Natural killer cell treated with Interleukin-12 subunit alpha and Interleukin-12 subunit beta and Interleukin-15 and Interleukin-18, amount 100 ng/mL, for 72 hours (primary cell): ENCODE measurements at regions not wholly inside any gene's neighbourhood (a gene's known extent, or its start where the extent isn't known, plus 50 kb on each side); places are given as distances from the start of the nearest gene placed in this dataset.

Experiments
- ATAC-seq, 2 donors: fragments of 150-1000 bp; cut with Tn5 transposase in 1 of 2; sonication (Bioruptor Pico), chemical (Tn5 transposase) in 1 of 2; 2 replicates each; pipeline ENCODE4 v1.10.0; 2021
- DNase-seq: peaks from one replicate; pipeline ENCODE4 v3.0.0; 2022; ENCODE audit warnings: low spot score
- H3K27ac Mint-ChIP-seq, 2 donors: 1 replicate in 1 of 2; 2 replicates in 1 of 2; pipeline ENCODE4 v1.8.0; 2022; ENCODE audit warnings: mixed read lengths in 2 of 2, mild to moderate bottlenecking in 1 of 2, moderate library complexity in 1 of 2
- H3K27me3 Mint-ChIP-seq, 2 donors: 1 replicate in 1 of 2; 2 replicates in 1 of 2; pipeline ENCODE4 v1.8.0; 2022; ENCODE audit warnings: mixed read lengths in 2 of 2
- H3K36me3 Mint-ChIP-seq: one replicate; pipeline ENCODE4 v1.8.0; 2022; ENCODE audit warnings: mixed read lengths
- H3K4me1 Mint-ChIP-seq, 2 donors: 1 replicate in 1 of 2; 2 replicates in 1 of 2; pipeline ENCODE4 v1.8.0; 2022; ENCODE audit warnings: low read depth in 2 of 2, mixed read lengths in 2 of 2, mild to moderate bottlenecking in 1 of 2
- H3K4me3 Mint-ChIP-seq: one replicate; pipeline ENCODE4 v1.8.0; 2022; ENCODE audit warnings: mixed read lengths
- H3K9me3 Mint-ChIP-seq: 2 replicates; pipeline ENCODE4 v1.8.0; 2022; ENCODE audit warnings: mixed read lengths

DNA sequence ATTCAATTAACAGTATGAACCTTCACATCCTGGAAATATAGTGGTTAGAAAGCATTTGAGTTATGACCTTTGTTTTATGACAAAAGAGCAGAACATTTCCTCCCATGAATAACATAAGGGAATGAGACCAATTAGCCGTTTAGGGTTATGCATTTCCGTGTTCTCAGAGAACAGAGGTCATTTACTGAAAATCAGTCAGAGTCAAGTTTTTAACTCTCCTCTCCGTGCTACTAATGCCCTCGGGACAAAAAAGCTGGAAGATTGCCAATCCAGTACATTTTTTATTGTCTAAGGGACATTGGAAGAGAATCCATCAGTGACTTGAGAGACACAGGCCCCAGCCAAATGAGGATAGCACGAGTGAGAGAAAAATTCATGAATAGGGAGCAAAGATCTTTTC is 632.7 kb downstream of the RFPL4B start:
- H3K4me3 Mint-ChIP-seq: no peak overlapping the region
- no peaks in the 10 kb centered on the region for H3K4me1 Mint-ChIP-seq
- no peaks in the 10 kb centered on the region for H3K36me3 Mint-ChIP-seq
- H3K27ac Mint-ChIP-seq: no peak overlapping the region
- peaks cover 8% of the 10 kb centered on the region for H3K9me3 Mint-ChIP-seq
- DNase-seq: no peak
- no peaks in the 10 kb centered on the region for H3K27me3 Mint-ChIP-seq
- ATAC-seq: no peak

- Mint-ChIP-seq H3K27ac (no peak overlapping the region), H3K9me3 (peaks cover 3% of the 10 kb centered on the region), H3K4me1 (no peaks in the 10 kb centered on the region), H3K27me3 (no peaks in the 10 kb centered on the region), H3K36me3 (no peaks in the 10 kb centered on the region), H3K4me3 (no peak overlapping the region)
- DNase-seq: no peak
- no peak for ATAC-seq
Measured at GRCh38 chr6:112980676-112981075, 633.5 kb downstream of the RFPL4B start.

DNA sequence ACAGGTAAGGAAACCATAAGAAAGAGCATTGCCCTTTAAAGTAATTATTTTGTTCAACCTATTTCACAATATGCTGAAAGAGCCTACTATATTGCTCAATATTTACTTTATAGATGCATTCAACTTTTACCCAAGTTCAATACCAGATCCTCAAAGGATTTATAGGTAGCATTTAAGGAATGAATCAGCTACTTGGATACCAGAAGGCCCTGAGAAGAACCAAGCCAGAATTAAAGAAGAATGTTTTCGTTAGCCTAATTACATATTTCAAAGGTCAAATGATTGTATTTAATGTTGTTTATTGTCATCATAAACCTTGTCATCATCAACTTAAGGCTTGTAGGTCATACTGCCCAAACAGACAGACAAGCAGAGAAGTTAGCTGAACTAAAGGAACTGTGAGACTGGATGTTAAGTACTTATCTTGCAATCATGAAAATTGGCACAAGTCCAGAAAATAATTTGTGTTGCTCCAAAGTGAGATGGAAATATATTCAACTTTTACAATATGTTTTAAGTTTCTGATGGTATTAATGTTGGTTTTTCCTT is 636.7 kb downstream of the RFPL4B start:
- DNase-seq: no peak

GRCh38 chr6:112984899-112985298 is 637.8 kb downstream of the RFPL4B start:
- Mint-ChIP-seq H3K27ac (no peak overlapping the region), H3K36me3 (no peaks in the 10 kb centered on the region), H3K27me3 (no peaks in the 10 kb centered on the region), H3K4me3 (no peak overlapping the region), H3K4me1 (no peaks in the 10 kb centered on the region), H3K9me3 (peaks cover 6% of the 10 kb centered on the region)
- ATAC-seq: no peak
- no peak for DNase-seq

More for the DNA sequence above, 636.7 kb downstream of the RFPL4B start:
- H3K4me1 Mint-ChIP-seq: no peaks in the 10 kb centered on the region
- no peak overlapping the region for H3K27ac Mint-ChIP-seq
- peaks cover 5% of the 10 kb centered on the region for H3K9me3 Mint-ChIP-seq
- H3K36me3 Mint-ChIP-seq: no peaks in the 10 kb centered on the region
- no peaks in the 10 kb centered on the region for H3K27me3 Mint-ChIP-seq
- ATAC-seq: no peak
- H3K4me3 Mint-ChIP-seq: no peak overlapping the region

- Mint-ChIP-seq H3K4me1 (no peaks in the 10 kb centered on the region), H3K27me3 (no peaks in the 10 kb centered on the region), H3K4me3 (no peak overlapping the region), H3K27ac (no peak overlapping the region), H3K36me3 (no peaks in the 10 kb centered on the region), H3K9me3 (peaks cover 11% of the 10 kb centered on the region)
- ATAC-seq (no peak), DNase-seq (no peak)
Measured at GRCh38 chr6:112986321-112986720, 639.2 kb downstream of the RFPL4B start.

- H3K27me3 Mint-ChIP-seq: no peaks in the 10 kb centered on the region
- ATAC-seq (no peak), DNase-seq (no peak)
- H3K4me1 Mint-ChIP-seq: no peaks in the 10 kb centered on the region
- H3K36me3 Mint-ChIP-seq: no peaks in the 10 kb centered on the region
- H3K27ac Mint-ChIP-seq: no peak overlapping the region
- H3K4me3 Mint-ChIP-seq: no peak overlapping the region
- H3K9me3 Mint-ChIP-seq: peaks cover 11% of the 10 kb centered on the region
Measured at GRCh38 chr6:112988748-112989147, 641.6 kb downstream of the RFPL4B start.

- Mint-ChIP-seq H3K4me1 (no peaks in the 10 kb centered on the region), H3K4me3 (no peak overlapping the region), H3K27me3 (no peaks in the 10 kb centered on the region), H3K36me3 (no peaks in the 10 kb centered on the region), H3K9me3 (peaks cover 11% of the 10 kb centered on the region), H3K27ac (no peak overlapping the region)
- no peak for DNase-seq
- no peak for ATAC-seq
Measured at GRCh38 chr6:112990971-112991370, 643.8 kb downstream of the RFPL4B start.

DNA sequence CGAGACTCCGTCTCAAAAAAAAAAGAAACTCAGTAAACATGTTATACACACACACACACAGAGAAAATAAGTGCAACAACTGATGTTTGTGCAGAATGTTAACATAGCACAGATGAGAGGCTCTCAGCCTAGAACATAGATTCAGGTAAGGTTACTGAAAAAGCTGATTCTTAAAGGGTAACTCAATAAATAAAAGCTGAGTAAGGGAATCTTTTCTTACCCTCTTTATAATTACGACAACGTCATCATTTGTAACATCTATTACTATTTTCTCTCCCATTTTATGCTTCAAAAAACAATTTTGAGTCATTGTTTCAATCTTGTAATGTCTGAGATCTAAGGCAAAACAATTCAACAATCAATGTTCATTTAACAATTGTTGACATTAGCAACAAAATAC is 644.8 kb downstream of the RFPL4B start:
- no peaks in the 10 kb centered on the region for H3K27me3 Mint-ChIP-seq
- no peak overlapping the region for H3K27ac Mint-ChIP-seq
- peaks cover 11% of the 10 kb centered on the region for H3K9me3 Mint-ChIP-seq
- no peak for ATAC-seq
- H3K4me3 Mint-ChIP-seq: no peak overlapping the region
- DNase-seq: no peak
- no peaks in the 10 kb centered on the region for H3K36me3 Mint-ChIP-seq
- no peaks in the 10 kb centered on the region for H3K4me1 Mint-ChIP-seq

GRCh38 chr6:112997421-112998085 is 650.4 kb downstream of the RFPL4B start:
- no peak overlapping the region for H3K27ac Mint-ChIP-seq
- DNase-seq (no peak), ATAC-seq (no peak)
- no peaks in the 10 kb centered on the region for H3K27me3 Mint-ChIP-seq
- H3K4me1 Mint-ChIP-seq: no peaks in the 10 kb centered on the region
- peaks cover 7% of the 10 kb centered on the region for H3K9me3 Mint-ChIP-seq
- no peak overlapping the region for H3K4me3 Mint-ChIP-seq
- H3K36me3 Mint-ChIP-seq: no peaks in the 10 kb centered on the region

DNA sequence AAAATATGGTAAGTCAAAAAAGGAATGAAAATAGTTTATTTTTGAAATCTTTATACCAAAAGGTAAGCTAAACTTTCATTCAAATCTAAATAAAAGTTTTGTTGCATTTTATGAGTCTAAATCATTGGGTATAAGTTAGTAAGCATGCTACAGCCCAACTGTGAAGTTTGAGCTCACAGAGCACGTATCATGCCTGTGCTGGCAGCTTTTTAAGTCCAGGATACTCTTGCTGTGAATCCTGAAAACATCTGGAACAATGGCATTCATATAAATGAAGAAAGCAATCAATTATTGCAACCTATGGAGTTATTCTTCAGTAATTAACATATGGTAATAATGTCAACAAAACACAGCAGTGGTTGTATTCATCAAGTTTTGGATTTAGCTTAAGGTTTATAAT is 656.9 kb downstream of the RFPL4B start:
- H3K27me3 Mint-ChIP-seq: no peaks in the 10 kb centered on the region
- H3K27ac Mint-ChIP-seq: no peak overlapping the region
- H3K4me3 Mint-ChIP-seq: no peak overlapping the region
- ATAC-seq: no peak
- no peaks in the 10 kb centered on the region for H3K36me3 Mint-ChIP-seq
- DNase-seq: no peak
- no peaks in the 10 kb centered on the region for H3K4me1 Mint-ChIP-seq
- H3K9me3 Mint-ChIP-seq: peaks cover 10% of the 10 kb centered on the region

- Mint-ChIP-seq H3K4me1 (no peaks in the 10 kb centered on the region), H3K9me3 (peaks cover 10% of the 10 kb centered on the region), H3K4me3 (no peak overlapping the region), H3K36me3 (no peaks in the 10 kb centered on the region), H3K27ac (no peak overlapping the region), H3K27me3 (no peaks in the 10 kb centered on the region)
- no peak for DNase-seq
- no peak for ATAC-seq
Measured at GRCh38 chr6:113004470-113005270, 657.5 kb downstream of the RFPL4B start.

DNA sequence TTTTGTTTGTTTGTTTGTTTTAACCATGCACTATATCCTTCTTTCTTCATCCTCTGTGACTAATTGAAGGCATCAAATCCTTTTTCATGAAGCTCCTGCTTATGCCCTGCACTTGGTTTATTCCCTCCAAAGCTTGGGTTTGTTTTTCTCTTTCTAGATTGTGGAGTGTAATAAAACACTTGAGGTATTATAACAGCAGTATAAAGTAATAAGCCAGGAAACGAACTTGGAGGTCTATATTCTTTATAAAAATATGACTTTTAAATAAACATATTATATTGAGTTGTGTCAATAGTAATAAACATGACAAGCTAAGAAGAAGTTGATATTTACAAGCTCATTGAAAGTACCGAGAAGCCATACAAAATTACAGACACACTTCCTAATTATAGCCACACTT is 659.4 kb downstream of the RFPL4B start:
- Mint-ChIP-seq H3K9me3 (peaks cover 7% of the 10 kb centered on the region), H3K27ac (no peak overlapping the region), H3K27me3 (no peaks in the 10 kb centered on the region), H3K36me3 (no peaks in the 10 kb centered on the region), H3K4me3 (no peak overlapping the region), H3K4me1 (no peaks in the 10 kb centered on the region)
- ATAC-seq (no peak), DNase-seq (no peak)

DNA sequence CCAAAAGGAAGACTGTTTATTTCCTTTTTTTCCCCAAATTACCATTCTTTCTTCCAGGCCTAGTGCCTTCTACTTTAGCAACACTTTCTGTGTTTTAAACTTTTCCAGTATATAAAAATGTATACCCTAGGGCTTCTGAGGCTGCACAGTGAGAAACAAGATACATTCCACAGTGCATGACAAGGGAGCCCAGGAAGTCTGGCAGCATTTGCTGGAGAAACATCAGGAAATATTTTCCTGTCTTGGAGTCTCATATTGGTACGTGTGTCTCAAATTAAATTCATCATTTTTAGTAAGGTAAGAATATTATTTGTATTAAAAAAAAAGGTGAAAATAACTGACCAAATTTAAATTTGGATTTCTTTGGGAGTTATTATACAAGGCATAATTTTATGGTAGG is 662.6 kb downstream of the RFPL4B start:
- ATAC-seq (no peak), DNase-seq (no peak)
- peaks cover 7% of the 10 kb centered on the region for H3K9me3 Mint-ChIP-seq
- H3K4me1 Mint-ChIP-seq: no peaks in the 10 kb centered on the region
- H3K4me3 Mint-ChIP-seq: no peak overlapping the region
- H3K27me3 Mint-ChIP-seq: no peaks in the 10 kb centered on the region
- H3K27ac Mint-ChIP-seq: no peak overlapping the region
- no peaks in the 10 kb centered on the region for H3K36me3 Mint-ChIP-seq

DNA sequence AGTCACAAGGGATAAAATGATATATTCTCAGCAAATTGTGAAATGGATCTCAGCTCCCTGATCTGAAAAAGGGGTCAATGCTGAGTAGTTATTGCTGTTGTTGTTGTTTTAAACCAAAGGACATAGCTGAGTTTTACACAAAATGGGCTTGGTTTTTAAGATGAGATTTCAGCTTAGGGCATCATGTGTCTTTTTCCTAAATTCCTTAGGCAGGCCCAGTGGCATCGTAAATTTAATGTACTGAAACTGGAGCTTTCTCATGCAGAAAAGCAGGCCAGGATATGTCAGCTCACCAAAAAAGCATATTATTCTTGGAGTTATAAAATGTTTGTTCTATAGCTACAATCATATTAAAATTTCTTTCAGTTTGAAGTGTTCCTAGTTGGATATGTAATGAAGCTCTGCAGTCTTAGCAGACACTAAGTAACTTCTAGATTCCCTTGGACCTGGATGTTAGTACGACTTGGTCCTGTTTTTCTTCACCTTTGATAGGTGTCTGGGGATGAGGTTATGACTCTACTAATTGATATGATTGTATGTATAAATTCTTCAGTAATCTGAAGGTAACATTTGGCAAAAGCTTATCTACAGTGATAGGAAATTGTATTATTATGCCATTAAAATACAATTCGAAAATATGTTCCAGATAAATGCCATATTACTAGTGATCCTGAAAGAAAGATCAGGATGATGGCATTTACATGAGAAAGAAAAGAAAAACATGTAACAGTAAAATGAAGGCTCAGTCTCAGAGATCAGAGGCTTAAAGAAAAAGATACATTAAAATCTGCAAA is 663.3 kb downstream of the RFPL4B start:
- no peaks in the 10 kb centered on the region for H3K27me3 Mint-ChIP-seq
- no peaks in the 10 kb centered on the region for H3K36me3 Mint-ChIP-seq
- no peaks in the 10 kb centered on the region for H3K4me1 Mint-ChIP-seq
- DNase-seq (no peak), ATAC-seq (no peak)
- H3K4me3 Mint-ChIP-seq: no peak overlapping the region
- peaks cover 7% of the 10 kb centered on the region for H3K9me3 Mint-ChIP-seq
- no peak overlapping the region for H3K27ac Mint-ChIP-seq
